ENCODE measurements at regions not wholly inside any gene's neighbourhood (a gene's known extent, or its start where the extent isn't known, plus 50 kb on each side); places are given as distances from the start of the nearest gene placed in this dataset.

DNA sequence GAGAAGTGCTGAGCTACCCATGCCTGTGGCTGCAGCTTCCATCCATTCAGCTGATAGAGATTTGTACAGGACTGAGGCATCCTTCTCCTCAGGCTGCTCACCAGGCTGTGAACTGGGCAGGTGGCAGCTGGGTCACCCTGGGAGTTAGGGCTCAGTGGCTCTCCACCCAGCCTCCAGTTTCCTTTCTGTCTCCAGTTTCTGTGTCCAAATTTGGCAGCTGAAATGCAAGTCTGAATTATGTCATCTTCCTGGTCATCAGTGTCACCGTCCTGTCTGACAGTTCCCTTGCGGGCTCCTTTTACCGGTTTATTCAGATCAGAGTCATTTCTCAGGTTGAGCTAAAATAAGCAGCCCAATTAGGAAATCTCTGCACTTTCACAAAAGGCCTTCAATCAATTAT, 93.3 kb downstream of the EDN1 start:
- TF ChIP-seq, protein P1, sequence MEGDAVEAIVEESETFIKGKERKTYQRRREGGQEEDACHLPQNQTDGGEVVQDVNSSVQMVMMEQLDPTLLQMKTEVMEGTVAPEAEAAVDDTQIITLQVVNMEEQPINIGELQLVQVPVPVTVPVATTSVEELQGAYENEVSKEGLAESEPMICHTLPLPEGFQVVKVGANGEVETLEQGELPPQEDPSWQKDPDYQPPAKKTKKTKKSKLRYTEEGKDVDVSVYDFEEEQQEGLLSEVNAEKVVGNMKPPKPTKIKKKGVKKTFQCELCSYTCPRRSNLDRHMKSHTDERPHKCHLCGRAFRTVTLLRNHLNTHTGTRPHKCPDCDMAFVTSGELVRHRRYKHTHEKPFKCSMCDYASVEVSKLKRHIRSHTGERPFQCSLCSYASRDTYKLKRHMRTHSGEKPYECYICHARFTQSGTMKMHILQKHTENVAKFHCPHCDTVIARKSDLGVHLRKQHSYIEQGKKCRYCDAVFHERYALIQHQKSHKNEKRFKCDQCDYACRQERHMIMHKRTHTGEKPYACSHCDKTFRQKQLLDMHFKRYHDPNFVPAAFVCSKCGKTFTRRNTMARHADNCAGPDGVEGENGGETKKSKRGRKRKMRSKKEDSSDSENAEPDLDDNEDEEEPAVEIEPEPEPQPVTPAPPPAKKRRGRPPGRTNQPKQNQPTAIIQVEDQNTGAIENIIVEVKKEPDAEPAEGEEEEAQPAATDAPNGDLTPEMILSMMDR (optimal IDR thresholded peaks at IDR 0.05 in 1 of 3, IDR thresholded peaks at IDR 0.05 in 1 of 3, conservative IDR thresholded peaks at IDR 0.05 in 1 of 3; ENCODE audit: extremely low read depth in 1 of 3, insufficient read depth in 2 of 3, low read length in 3 of 3) = no peak
- no peak for TF ChIP-seq EZH2 (IDR thresholded peaks at IDR 0.05; ENCODE audit: low read length)
